ENCODE measurements at regions not wholly inside any gene's neighbourhood (a gene's known extent, or its start where the extent isn't known, plus 50 kb on each side); places are given as distances from the start of the nearest gene placed in this dataset.

DNA sequence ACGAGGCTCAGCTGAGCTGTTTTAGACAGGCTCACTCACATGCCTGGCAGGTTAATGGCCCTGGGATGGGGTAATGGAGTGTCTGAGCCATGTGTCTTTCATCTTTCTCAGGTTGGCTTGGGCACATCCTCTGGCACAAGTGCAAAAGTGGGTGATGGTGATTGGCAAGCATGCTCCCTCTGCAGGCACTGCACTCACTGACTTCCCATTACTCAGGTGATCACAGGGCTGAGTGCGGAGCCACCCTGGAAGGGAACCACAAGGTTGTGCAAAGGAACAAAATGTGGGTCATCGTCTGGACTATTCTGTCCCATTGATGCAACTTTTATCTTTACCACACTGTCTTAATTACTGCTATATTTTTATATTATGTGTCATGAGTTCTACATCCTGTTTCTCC, 244.1 kb upstream of the AKR1E2 start:
- DNase-seq (ENCODE audit: low spot score): no peak

DNA sequence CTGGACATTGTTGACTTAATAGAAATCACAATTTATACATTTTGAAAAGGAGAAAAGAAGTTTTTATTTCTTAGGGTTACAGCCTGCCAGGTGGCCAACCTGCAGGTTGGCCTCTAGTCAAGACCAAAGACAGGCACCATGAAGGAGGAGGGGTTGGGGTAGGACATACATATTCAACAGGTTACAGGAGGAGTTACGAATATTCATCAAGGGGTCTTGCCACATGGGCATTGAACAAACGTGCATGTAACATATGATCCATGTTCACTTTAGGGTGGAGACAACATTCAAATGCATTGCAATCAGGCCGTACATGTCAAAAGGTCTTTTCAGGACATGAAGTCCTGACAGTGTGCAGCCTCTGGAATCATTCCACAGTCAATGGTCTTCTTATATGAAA, 246.2 kb upstream of the AKR1E2 start:
- DNase-seq (ENCODE audit: low spot score): no peak

DNA sequence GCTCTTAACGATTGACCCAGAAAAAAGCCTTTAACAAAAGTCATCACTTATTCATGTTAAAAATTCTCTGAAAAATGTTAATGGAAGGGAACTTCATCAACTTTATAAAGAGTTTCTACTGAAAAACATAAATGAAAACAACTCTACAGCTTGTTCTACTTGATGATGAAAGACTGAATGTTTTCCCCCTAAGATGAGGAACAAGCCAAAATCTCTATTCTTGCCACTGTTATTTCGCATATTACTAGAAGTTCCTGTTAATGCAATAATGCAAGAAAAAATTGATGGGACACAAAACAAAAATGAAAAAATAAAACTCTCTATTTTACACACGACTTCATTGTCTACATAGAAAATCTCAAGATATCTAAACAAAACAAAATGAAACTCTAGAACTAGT, 249.8 kb upstream of the AKR1E2 start:
- DNase-seq (ENCODE audit: low spot score): no peak

DNA sequence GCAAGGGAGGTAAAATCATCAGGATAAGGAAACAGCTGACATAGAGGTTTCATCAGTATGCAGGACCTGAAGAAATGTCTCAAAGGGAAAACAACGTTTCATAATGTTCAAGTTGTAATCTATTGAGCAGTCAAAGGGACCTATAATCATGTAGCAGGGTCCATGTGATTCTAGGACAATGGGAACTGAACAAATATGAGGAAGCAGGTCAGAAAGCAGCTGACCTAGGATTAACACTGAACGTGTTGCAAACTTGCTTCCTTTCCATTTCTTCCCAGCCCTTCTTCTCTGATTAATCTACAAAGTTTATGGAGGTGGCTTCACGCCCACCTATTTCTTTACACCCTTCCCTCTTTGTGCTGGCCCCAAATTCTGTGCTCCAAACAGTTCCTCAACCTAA, 256.9 kb upstream of the AKR1E2 start:
- no peak for DNase-seq (ENCODE audit: low spot score)

DNA sequence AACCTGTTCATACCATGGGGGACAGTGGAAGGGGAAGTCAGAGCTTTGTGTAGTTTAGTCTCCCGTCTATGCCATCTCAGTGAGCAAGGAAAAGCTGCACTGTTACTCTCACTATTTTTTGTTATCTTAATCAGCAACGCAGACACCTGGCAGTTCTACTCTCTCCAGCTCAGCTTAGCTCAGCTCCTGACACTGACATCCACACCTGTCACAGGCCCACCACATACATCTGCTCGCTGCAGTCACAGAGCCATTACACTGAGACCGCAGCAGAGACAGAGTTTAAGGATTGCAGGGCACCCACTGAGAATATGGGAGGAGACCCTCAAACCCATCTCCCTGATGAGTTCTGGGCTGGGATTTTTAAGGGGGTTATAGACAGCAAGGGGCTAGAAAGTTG, 257.3 kb upstream of the AKR1E2 start:
- DNase-seq (ENCODE audit: low spot score): no peak

DNA sequence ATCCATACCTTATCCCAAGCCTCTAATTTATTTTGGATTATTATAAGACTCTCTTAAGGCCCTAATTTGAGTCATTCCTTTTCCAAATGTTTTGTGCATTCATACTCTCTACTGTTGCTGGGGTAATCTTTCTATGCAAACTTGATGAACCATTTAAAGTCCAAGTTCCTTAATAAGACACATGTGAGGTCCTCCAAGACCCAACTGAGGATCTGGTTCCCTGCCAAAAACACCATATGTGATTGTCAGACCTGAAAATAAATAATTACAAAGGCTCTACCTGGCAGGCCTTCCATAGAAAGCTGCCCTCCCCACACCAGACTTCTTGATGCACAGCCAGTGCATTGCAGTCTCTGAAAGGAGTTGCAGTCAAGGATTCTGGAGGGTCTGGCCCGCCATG, 257.9 kb upstream of the AKR1E2 start:
- no peak for DNase-seq (ENCODE audit: low spot score)

DNA sequence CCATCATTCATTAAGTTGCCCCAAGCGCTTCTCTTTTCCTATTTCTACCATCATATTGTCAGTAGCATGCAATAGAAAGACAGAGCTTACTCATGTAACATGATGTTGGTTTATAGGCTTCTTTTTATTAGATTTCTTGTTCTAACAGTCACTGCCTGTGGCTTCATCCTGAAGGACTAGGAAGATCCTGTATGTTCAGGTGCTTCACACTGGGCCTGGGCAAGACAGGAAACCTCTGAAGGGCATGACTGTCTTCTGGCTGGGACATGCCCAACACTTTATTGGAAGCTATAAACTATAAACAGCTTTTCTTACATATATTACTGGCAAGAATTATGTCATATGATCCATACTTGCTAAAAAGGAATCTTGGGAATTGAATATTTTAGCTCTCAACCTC, 258.4 kb upstream of the AKR1E2 start:
- DNase-seq (ENCODE audit: low spot score): no peak

DNA sequence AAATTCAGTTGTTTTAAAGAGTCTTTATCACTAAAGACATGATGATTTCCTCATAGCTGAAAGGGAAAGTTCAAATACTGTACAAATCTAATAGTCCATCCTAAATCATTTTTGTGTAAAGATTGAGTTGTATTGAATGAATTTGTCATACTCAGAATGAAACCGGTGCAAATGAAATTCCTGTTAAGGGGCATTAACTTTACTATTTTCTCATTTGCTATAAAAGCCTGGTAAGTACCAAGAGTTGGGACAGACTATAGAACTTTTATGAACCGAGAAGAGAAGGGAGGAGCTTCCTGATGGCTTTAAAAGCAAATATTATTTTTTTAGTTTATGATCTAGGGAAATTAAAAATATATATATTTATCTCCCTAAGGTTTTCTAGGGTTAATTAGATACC, 260.0 kb upstream of the AKR1E2 start:
- no peak for DNase-seq (ENCODE audit: low spot score)

DNA sequence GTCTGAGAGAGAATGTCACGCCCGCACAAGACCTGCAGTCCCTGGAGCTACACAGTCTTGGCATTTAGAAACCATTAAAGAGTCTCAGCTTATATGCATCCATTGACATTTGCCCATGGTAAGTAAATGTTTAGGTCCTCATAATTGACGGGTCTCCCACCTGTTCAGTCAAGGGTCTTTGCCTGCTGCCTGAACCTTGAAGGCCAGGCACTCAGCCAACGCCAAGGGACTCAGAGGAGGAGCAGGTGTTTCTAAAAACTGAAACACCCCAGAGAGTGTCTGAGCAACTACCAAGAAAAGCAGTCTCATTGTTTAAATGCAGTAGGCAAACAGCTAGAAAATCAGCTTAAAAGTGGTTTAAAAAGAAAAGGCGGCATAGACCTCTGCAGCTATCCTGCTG, 264.7 kb upstream of the AKR1E2 start:
- DNase-seq (ENCODE audit: low spot score): no peak

DNA sequence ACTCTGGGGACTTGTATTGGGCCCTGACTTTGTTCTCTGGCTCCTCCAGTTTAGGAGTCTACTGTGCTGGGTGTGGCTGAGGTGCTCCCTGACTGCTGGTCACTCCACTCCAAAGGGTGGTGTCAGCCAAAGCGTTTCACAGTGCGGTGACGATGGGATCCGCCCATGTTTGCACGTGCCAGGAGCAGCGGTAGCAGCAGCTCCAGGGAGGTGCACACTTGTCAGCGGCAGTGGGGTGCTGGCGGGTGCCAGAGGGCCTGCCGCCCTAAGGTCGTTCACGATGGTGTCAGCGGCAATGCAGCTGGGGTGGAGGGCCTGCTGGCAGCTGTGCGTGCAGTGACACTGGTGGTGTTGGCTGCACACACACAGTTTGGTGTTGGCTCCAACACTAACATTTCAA, 268.5 kb upstream of the AKR1E2 start:
- DNase-seq (ENCODE audit: low spot score): no peak

DNA sequence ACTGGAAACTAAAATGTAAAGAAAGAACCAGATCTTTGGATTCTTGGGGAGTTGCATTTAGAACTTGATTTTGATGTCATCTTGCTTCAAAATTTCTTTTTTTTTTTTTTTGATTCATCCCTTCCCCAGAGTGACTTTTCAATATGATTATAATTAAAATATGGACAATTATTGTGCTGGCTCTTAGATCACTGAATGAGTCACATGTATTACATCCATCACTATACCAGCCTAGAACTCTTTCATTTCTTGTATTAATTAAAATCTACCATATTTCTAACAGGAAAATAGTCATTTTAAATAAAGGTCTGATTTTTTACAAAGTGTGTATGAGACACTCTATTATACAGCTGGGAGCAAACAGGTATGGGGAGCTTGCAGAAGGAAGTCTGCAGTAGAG, 269.5 kb upstream of the AKR1E2 start:
- DNase-seq (ENCODE audit: low spot score): no peak

DNA sequence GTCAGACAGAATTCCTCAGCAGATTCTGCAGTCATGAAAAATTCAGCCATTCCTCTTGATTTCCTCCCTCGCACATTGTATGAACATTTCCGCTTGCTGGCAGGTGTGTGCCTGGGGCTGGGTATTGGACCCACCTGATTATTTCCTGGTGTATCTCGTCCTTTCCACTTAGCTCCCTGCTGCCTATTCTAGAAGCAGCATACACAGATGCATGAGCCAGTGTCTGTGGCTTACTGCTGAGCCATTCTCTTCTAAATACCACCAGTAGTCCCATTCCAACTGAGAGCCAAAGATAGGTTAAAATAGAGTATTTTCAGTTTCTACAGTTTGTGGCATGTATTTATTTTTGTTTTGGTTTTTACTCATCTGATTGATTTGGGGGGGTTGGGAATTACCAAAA, 270.1 kb upstream of the AKR1E2 start:
- no peak for DNase-seq (ENCODE audit: low spot score)

DNA sequence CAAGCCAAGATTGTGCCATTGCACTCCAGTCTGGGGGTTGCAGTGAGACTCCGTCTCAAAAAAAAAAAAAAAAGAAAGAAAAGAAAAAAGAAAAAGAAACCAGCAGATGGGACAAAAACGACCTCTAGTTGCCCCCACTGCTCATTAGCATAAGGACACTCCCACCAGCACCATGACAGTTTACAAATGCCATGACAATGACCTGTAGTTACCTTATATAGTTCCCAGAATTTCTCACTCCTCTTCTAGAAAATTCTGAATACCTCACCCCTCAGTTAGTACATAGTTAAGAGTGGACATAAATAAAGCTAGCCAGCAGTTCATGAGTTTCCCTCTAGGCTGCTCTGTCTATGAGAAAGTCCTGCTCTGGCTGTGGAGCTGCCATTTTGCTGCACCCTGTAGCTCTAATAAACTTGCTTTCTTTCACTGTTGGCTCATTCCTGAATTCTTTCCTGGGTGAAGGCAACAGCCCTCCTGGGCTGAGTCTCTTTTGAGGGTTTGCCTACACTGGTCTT, 276.8 kb upstream of the AKR1E2 start:
- no peak for DNase-seq (ENCODE audit: low spot score)

DNA sequence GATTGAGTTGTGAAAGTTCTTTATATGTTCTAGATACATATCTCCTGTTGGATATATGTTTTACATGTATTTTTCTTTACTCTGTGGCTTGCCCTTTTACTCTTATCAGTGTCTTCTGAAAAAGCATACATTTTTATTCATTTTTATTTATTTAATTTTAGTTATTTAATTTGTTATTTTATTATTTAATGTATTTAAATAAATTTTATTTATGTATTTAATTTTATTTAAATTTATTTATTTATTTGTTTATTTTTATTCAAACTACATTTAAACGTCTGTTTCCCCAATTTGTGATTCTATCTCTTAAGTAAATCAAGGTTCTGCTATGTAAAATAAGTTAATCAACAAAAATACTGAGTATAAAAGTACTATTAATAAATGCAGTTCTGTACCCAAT, 279.1 kb upstream of the AKR1E2 start:
- no peak for DNase-seq (ENCODE audit: low spot score)

DNA sequence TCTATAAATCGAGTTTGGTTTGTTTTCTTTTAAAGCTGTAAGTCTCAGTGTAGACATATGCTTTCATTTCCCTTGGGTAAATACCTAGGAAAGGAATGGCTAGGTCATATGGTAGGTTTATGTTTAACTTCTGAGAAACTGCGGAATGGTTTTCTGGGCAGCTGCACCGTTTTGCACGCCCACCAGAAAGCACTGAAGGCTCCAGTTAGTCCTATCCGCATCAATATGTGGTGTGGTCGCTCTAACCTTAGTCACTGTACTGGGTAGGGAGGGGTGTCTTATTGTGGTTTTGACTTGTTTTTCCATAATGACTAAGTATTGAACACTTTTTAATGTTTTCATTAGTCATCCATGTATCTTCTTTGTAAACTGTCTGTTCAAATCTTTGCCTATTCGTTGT, 279.5 kb upstream of the AKR1E2 start:
- no peak for DNase-seq (ENCODE audit: low spot score)

DNA sequence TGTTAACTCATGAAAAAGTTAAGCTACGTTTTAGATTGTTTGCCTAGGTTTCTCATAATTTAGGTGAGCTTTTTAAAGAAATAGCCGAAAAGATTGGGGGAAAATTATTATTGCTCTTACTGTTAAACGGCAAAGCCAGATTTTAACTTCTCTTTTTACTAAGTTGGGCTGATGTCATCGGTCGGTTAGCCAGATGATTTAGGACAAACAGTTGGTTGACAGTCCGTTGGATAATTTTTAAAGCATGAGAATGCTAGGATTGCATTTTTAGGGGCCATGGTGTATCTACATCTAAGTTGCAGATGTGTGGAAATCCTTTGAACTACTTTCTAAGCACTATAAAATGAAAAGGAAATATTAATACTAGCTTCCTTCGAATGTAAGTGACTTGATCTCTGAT, 280.9 kb upstream of the AKR1E2 start:
- no peak for DNase-seq (ENCODE audit: low spot score)

DNA sequence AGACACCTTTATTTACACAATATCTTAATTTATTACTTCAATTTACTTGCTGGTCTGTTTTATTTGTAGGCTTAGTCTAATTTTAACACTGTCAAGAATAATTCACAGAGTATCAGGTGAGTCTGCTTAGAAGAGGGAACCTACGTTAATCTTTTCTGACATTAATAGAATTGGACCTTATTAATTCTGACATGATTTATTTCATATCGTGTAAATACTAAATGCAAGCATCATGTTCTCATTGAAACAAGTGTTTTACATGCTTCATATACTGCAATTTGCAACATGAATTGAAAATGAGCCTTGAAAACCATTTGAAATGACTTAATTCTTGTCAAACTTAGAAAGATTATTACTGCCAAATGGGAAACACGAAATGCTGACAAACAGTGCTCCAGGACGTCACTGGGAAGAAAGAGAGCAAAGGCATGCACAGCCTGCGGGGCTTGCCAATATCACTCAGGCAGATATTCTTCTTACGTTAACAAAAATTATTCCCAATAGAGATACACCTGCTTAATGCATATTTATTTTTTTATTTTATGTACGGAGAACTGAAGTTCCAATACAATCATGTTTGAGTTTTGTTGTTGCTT, 282.0 kb upstream of the AKR1E2 start:
- DNase-seq (ENCODE audit: low spot score): no peak

DNA sequence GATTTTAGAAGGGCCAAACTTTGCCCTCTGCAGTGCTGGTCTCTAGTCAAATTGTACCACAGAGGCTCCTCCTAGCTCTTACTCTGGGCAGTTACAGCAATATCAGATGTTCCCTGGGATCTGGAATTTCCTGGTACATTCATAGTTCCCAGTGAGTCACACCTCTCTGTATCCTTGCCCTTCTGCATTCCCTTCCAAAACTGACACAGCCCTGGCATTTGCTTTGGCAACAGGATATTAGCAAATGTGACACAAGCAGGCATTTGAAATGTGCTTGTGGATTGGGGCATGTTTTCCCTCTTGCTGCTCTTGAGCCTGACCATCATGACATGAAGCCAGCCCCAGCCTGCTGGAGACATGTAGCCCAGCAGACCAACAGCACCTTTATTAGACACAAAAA, 284.7 kb upstream of the AKR1E2 start:
- DNase-seq (ENCODE audit: low spot score): no peak

DNA sequence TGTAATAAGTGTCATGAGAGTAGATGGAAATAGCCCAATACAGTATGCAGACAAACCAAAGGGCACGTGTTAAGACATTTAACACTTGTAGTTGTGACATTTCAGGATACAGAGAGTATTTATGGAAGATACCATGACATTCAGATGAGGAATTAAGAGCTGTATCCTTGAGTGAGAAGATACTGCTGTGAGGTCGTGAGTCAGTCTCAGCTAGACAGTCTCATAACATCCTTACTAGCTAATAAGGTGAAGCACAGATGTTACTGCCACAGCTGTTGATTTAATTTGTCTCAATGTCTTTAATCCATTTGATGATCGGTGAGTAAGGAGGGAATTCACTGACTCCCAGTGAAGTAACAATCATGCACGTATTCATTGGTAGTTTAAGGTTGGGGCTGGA, 288.0 kb upstream of the AKR1E2 start:
- DNase-seq (ENCODE audit: low spot score): no peak

DNA sequence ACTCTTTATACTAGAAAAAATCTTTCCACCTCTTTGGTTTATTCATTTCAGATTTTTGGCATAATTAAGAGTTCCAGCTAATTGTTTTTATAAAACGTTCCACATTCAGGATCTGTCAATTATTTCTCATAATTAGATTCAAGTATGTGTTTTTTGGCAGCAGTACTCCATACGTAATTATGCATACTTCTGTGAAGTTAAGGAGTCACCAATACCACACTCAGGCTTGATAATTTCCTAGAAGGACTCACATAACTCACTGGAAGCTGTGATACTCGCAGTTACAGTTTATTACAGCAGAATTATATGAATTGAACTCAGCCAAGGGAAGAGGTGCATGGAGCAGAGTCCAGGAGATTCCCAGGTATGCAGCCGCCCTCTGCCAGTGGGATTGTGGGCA, 290.5 kb upstream of the AKR1E2 start:
- DNase-seq (ENCODE audit: low spot score): no peak

DNA sequence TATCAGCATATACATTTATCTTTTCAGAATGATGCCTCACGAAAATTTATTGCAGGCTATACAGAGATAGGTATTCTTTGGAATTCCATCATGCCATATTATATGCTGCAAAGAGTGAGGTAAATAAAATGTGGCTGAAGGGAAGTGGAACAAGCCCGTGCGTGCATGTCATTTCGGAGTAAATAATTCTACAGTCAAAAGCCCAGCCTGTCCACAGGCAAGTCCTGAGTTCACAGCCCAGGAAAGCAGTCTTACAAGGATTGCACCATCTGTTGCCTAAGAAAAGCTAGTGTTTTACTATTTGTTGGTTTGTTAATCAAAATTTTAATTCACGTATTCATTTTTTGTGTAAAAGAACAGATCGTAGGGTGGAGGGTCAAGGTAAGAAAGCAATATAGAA, 292.4 kb upstream of the AKR1E2 start:
- DNase-seq (ENCODE audit: low spot score): no peak

DNA sequence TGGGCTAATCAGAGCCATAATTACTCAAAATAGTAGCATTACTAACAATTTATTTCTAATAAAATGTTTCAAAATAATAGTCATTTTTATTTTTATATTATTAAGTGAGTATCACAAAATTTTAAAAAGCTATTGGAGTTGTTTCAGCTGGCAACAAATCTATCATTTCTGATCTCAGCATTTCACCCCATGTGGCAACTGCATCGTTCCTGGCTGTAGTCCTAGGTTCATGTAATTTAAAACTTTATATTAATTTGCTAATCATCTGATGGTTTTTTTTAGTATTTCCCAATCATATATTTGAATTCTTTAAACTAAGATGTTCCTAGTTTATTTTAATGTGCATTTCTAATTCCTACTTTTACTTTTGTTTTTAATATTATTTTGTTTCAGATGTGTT, 293.0 kb upstream of the AKR1E2 start:
- DNase-seq (ENCODE audit: low spot score): no peak

DNA sequence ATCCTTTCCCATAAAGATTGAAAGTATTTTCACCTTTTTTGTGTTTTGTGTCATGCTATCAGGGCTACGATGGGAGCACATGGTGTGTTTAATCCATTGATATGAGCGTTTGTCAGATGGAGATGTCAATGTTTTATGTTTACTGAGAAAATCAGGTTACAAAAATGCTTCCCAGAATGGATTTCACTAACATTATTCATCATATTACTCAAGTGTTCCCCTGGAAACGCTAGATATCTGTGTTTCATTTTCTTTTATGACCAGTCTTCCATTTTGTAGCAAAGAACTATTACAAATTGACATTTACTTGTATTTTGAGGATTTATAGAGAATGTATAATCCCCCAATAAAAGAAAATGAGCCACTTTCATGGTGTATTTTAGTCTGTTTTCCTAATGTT, 293.5 kb upstream of the AKR1E2 start:
- no peak for DNase-seq (ENCODE audit: low spot score)

DNA sequence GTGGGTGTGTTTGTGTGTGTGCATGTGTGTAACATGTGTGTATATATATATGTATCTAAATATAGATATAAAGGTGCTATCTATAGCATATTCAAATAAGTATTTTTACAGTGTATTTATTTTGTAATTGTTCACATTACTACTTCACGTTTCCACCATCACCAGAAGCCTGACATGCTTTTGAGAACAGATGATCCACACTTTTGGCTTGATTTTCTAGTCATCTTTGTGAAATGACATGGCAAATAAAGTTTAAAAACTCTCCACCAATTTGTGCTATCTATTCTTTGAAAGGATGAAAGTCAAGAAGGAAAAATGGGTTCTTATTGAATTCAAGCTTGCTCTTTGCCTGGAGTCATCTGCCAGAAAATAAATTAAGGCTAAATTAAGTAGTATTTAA, 294.0 kb upstream of the AKR1E2 start:
- DNase-seq (ENCODE audit: low spot score): no peak

DNA sequence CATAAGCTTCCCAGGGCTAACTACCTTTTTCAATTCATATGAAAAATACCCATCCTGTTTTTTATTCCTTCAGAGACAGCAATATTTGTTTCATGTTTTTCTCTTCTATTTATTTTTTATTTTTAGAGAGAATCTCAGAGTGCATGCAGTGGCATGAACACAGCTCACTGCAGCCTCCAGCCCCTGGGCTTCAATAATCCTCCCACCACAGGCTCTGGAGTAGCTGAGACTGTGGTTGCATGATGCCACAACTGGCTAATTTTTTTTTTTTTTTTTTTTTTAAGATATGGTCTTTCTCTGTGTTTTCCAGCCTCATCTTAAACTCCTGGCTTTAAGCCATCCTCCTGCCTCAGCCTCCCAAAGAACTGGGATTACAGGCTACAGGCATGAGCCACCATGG, 296.7 kb upstream of the AKR1E2 start:
- DNase-seq (ENCODE audit: low spot score): no peak

Measured in hematopoietic multipotent progenitor cell treated with erythropoietin and hydrocortisone succinate and interleukin-3 and kit ligand, for 17 days (in vitro differentiated cells).